ENCODE measurements at regions not wholly inside any gene's neighbourhood (a gene's known extent, or its start where the extent isn't known, plus 50 kb on each side); places are given as distances from the start of the nearest gene placed in this dataset.

DNA sequence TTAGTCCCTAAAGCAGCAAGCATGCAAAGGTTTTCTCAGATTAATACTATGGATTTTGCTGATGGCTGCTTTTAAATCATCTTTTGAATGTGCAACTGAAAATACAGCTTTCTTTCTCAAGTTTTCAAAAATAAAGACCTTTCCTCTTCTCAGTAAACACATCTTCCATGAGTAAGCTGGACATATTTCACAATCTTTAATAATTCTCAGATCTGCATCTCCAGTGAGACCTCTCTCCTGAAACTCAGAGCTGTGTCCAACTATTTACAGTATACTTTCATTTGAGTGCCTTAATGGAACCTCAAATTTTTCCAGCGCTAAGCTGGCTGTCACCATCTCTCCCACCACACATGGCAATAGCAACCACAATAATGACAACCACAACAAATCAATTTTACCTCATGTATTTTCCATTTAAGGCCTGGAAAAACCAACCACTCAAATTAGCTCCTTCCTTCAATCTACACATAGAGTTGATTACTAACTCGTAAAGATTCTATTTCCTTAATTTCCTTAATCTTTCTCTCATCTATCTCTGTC is 192.4 kb upstream of the RPL34 start:
- Histone ChIP-seq H3K27ac (no peak overlapping the region), H3K4me3 (no peak overlapping the region), H3K4me1 (no peaks in the 10 kb centered on the region), H3K36me3 (ENCODE audit: insufficient read depth in 1 of 2, low read depth in 1 of 2) (no peaks in the 10 kb centered on the region), H3K9me3 (no peaks in the 10 kb centered on the region), H3K27me3 (ENCODE audit: insufficient read depth in 3 of 3, low read length in 2 of 3) (no peaks in the 10 kb centered on the region)
- ATAC-seq (no peak), DNase-seq (no peak)
- TF ChIP-seq, protein P1, sequence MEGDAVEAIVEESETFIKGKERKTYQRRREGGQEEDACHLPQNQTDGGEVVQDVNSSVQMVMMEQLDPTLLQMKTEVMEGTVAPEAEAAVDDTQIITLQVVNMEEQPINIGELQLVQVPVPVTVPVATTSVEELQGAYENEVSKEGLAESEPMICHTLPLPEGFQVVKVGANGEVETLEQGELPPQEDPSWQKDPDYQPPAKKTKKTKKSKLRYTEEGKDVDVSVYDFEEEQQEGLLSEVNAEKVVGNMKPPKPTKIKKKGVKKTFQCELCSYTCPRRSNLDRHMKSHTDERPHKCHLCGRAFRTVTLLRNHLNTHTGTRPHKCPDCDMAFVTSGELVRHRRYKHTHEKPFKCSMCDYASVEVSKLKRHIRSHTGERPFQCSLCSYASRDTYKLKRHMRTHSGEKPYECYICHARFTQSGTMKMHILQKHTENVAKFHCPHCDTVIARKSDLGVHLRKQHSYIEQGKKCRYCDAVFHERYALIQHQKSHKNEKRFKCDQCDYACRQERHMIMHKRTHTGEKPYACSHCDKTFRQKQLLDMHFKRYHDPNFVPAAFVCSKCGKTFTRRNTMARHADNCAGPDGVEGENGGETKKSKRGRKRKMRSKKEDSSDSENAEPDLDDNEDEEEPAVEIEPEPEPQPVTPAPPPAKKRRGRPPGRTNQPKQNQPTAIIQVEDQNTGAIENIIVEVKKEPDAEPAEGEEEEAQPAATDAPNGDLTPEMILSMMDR (IDR thresholded peaks at IDR 0.05) = no peak
- WGBS, 3 donors = 64 to 78% (median 76%) methylated on average over 2 of the region's 2 CpGs
- intact Hi-C loops (cut with DNase I) = no loop called here

DNA sequence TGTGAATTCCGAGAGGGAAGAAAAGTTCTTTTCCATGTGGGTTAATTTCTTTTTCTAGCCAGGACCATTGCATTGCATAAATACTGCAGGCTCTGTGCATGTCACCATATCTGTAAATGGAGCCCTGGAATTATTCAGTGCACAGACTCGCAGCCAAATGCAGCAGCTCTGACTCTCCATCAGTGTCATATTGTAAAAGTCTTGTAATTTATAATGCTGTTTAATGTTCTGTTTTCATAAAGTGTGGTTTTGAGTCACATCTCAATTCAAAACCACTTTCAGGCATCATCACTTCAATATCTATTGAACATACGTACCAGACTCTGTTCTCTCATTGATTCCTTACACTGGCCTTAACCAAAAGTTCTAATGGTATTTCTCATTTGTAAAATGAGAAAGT is 193.9 kb upstream of the RPL34 start:
- no peaks in the 10 kb centered on the region for H3K4me1 ChIP-seq
- ATAC-seq (no peak), DNase-seq (no peak)
- WGBS, 3 donors = 83 to 87% (median 84%) methylated on average over 3 of the region's 3 CpGs
- no peak overlapping the region for H3K27ac ChIP-seq
- no peaks in the 10 kb centered on the region for H3K9me3 ChIP-seq
- TF ChIP-seq, protein P1 (IDR thresholded peaks at IDR 0.05) = no peak
- H3K36me3 ChIP-seq (ENCODE audit: insufficient read depth in 1 of 2, low read depth in 1 of 2) = no peaks in the 10 kb centered on the region
- H3K4me3 ChIP-seq = no peak overlapping the region
- H3K27me3 ChIP-seq (ENCODE audit: insufficient read depth in 3 of 3, low read length in 2 of 3) = no peaks in the 10 kb centered on the region
- intact Hi-C loops (cut with DNase I) = no loop called here

DNA sequence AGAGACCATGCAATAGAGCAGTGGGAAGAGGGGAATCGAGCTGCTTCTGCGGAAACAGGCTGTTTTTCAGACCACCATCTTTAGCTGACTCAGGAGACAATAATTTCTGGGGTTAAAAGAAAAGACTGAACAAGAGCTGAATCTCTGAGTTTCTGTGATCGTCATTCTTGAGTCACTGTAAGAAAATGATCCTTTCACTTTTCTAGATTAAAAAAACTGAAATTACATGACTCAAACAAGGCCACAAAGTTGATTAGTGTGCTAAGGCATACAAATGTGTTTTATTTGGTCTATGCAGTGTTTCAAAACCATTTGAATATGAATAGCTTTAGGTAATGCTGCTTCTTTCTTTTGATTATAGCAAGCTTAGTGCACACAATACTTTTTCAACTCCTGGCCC is 194.4 kb upstream of the RPL34 start:
- no peak overlapping the region for H3K4me3 ChIP-seq
- ATAC-seq = no peak
- intact Hi-C loops (cut with DNase I) = no loop called here
- H3K9me3 ChIP-seq = no peaks in the 10 kb centered on the region
- WGBS, 3 donors = 78 to 83% (median 82%) methylated on average over 3 of the region's 3 CpGs
- H3K4me1 ChIP-seq = no peaks in the 10 kb centered on the region
- TF ChIP-seq, protein P1 (IDR thresholded peaks at IDR 0.05) = no peak
- no peak for DNase-seq
- no peaks in the 10 kb centered on the region for H3K27me3 ChIP-seq (ENCODE audit: insufficient read depth in 3 of 3, low read length in 2 of 3)
- no peak overlapping the region for H3K27ac ChIP-seq
- no peaks in the 10 kb centered on the region for H3K36me3 ChIP-seq (ENCODE audit: insufficient read depth in 1 of 2, low read depth in 1 of 2)

DNA sequence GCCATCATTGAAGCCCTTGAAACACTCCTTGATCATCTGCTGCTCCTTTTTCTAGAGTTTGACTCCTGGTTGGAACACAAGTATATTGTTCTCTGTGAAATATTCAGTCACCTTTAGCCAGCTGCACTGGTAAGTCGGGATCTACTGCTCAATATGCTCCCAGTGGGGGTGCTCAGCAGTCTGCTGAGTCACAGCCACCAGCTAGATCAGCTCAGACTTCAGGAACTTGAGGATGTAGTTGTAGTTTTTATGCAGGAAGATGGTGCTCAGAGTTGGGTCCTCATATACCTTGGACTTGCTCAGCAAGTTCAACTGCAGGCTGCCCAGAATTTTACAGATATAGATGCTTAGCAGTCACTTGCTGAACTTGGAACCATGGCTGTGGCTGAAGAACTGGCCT is 202.5 kb upstream of the RPL34 start:
- DNase-seq (no peak), ATAC-seq (no peak)
- H3K27me3 ChIP-seq (ENCODE audit: insufficient read depth in 3 of 3, low read length in 2 of 3) = no peaks in the 10 kb centered on the region
- no peak overlapping the region for H3K27ac ChIP-seq
- no peak overlapping the region for H3K4me3 ChIP-seq
- WGBS, 3 donors = 58 to 88% (median 76%) methylated on average over 1 of the region's 1 CpG
- intact Hi-C loops (cut with DNase I) = no loop called here
- no peaks in the 10 kb centered on the region for H3K4me1 ChIP-seq
- TF ChIP-seq, protein P1 (IDR thresholded peaks at IDR 0.05) = no peak
- H3K36me3 ChIP-seq (ENCODE audit: insufficient read depth in 1 of 2, low read depth in 1 of 2) = no peaks in the 10 kb centered on the region
- no peaks in the 10 kb centered on the region for H3K9me3 ChIP-seq

DNA sequence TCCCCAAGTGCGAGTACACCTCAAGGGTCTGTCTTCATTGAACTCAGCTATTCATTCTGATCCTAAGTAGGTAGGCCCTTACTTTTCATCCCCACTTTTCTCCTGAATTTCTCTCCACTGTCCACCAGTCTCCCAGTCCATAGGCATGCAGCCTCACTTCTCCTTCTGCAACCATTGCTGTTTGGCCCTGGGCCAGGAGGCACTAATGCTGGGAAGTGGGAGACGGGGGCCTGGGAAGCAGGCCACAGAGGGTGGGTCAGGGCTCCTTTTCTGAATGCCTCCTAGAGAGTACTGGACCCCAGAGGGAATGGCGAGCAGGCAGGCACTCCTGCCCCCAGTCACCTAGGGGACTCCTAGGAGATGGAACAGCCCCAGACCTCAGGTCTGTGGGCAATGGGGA is 203.5 kb upstream of the RPL34 start:
- no peak for ATAC-seq
- H3K27ac ChIP-seq = no peak overlapping the region
- H3K4me1 ChIP-seq = no peaks in the 10 kb centered on the region
- H3K9me3 ChIP-seq = no peaks in the 10 kb centered on the region
- DNase-seq = no peak
- H3K27me3 ChIP-seq (ENCODE audit: insufficient read depth in 3 of 3, low read length in 2 of 3) = no peaks in the 10 kb centered on the region
- intact Hi-C loops (cut with DNase I) = no loop called here
- H3K36me3 ChIP-seq (ENCODE audit: insufficient read depth in 1 of 2, low read depth in 1 of 2) = no peaks in the 10 kb centered on the region
- TF ChIP-seq, protein P1 (IDR thresholded peaks at IDR 0.05) = no peak
- H3K4me3 ChIP-seq = no peak overlapping the region
- WGBS, 3 donors = 74 to 88% (median 83%) methylated on average over 3 of the region's 3 CpGs

All from psoas muscle (tissue), 7 donors.